GM23248 (cell line): ENCODE measurements at regions not wholly inside any gene's neighbourhood (a gene's known extent, or its start where the extent isn't known, plus 50 kb on each side); places are given as distances from the start of the nearest gene placed in this dataset.

Source experiments
- DNase-seq: peaks from one replicate; pipeline ENCODE4 v3.0.0-alpha.2; 2015
- H2AFZ ChIP-seq: fragments of 200-600 bp; sonication (generic); 2 replicates; pipeline ENCODE4 v1.6.1; 2016; ENCODE audit warnings: antibody characterized with exemption
- H3F3A ChIP-seq: fragments of 200-600 bp; sonication (generic); 2 replicates; pipeline ENCODE4 v1.6.1; 2016; ENCODE audit warnings: mild to moderate bottlenecking, antibody characterized with exemption, mixed run types; ENCODE audit not compliant: insufficient read depth
- H3K27ac ChIP-seq: fragments of 200-600 bp; sonication (generic); 2 replicates; pipeline ENCODE4 v1.5.1; 2016; ENCODE audit warnings: mild to moderate bottlenecking
- H3K27me3 ChIP-seq: fragments of 200-600 bp; sonication (generic); replicated peaks from 2 replicates; pipeline ENCODE4 v1.6.1; 2016; ENCODE audit warnings: mild to moderate bottlenecking; ENCODE audit not compliant: insufficient read depth
- H3K36me3 ChIP-seq: fragments of 200-600 bp; sonication (generic); 2 replicates; pipeline ENCODE4 v1.6.1; 2016; ENCODE audit warnings: low read depth, mild to moderate bottlenecking
- H3K4me1 ChIP-seq: fragments of 200-600 bp; sonication (generic); 2 replicates; pipeline ENCODE4 v1.6.1; 2016; ENCODE audit warnings: mild to moderate bottlenecking; ENCODE audit not compliant: insufficient read depth
- H3K4me2 ChIP-seq: fragments of 200-600 bp; sonication (generic); one replicate; pipeline ENCODE4 v1.6.1; 2016; ENCODE audit warnings: mild to moderate bottlenecking; ENCODE audit not compliant: unreplicated experiment
- H3K4me3 ChIP-seq: fragments of 200-600 bp; sonication (generic); 2 replicates; pipeline ENCODE4 v1.5.1; 2016; ENCODE audit warnings: mild to moderate bottlenecking
- H3K79me2 ChIP-seq: fragments of 200-600 bp; sonication (generic); 2 replicates; pipeline ENCODE4 v1.6.1; 2016; ENCODE audit warnings: mild to moderate bottlenecking; ENCODE audit not compliant: insufficient read depth
- H3K9ac ChIP-seq: fragments of 200-600 bp; sonication (generic); 2 replicates; pipeline ENCODE4 v1.6.1; 2016; ENCODE audit warnings: mild to moderate bottlenecking
- H3K9me2 ChIP-seq: fragments of 200-600 bp; sonication (generic); 2 replicates; pipeline ENCODE4 v1.6.1; 2016; ENCODE audit warnings: mixed run types, mild to moderate bottlenecking, moderate library complexity; ENCODE audit not compliant: insufficient read depth
- H3K9me3 ChIP-seq: fragments of 200-600 bp; sonication (generic); one replicate; pipeline ENCODE4 v1.6.1; 2017; ENCODE audit warnings: low read depth
- H4K20me1 ChIP-seq: fragments of 200-600 bp; sonication (generic); 2 replicates; pipeline ENCODE4 v1.6.0; 2016; ENCODE audit not compliant: insufficient read depth
- EZH2 ChIP-seq: fragments of 200-600 bp; sonication (generic); IDR thresholded peaks from 2 replicates; pipeline ENCODE4 v1.6.1; 2018; ENCODE audit warnings: antibody characterized with exemption, mild to moderate bottlenecking; ENCODE audit not compliant: insufficient read depth, poor library complexity, severe bottlenecking
- EZH2phosphoT487 ChIP-seq: fragments of 200-600 bp; sonication (generic); IDR thresholded peaks from 2 replicates; pipeline ENCODE4 v1.6.1; 2018; ENCODE audit warnings: antibody characterized with exemption, moderate library complexity, mild to moderate bottlenecking, low read depth; ENCODE audit not compliant: insufficient read depth
- WGBS, 2 experiments: methylation state at CpG; one replicate each; pipeline ENCODE4 v1.1.6; 2015 to 2017; ENCODE audit warnings: low lambda C conversion rate in 2 of 2, low coverage in 1 of 2; ENCODE audit errors: missing lambda C conversion rate in 2 of 2; 5-methylcytosine and 5-hydroxymethylcytosine counted together
- in situ Hi-C: fragments of 300-500 bp; cut with MboI; formaldehyde crosslinking; loops from 2 replicates; pipeline ENCODE4 v1.15.0; 2020

GRCh38 chr13:79662882-79663281 lies 181.9 kb downstream of the NDFIP2 start:
- Histone ChIP-seq H3K27me3 (peaks cover 19% of the 10 kb centered on the region; the same call in 1 of the 2 replicates), H3K4me3 (no peak overlapping the region), H3F3A (no peaks in the 10 kb centered on the region), H3K27ac (no peak overlapping the region), H3K4me1 (no peaks in the 10 kb centered on the region), H2AFZ (no peak overlapping the region), H3K79me2 (no peaks in the 10 kb centered on the region), H4K20me1 (no peaks in the 10 kb centered on the region), H3K9me2 (no peaks in the 10 kb centered on the region), H3K36me3 (no peaks in the 10 kb centered on the region), H3K9ac (no peak overlapping the region), H3K4me2 (no peak overlapping the region), H3K9me3 (no peaks in the 10 kb centered on the region)
- 60 to 65% methylated on average over 3 of the region's 3 CpGs for WGBS, 2 experiments
- in situ Hi-C loops = no loop called here
- no peak for DNase-seq
- TF ChIP-seq EZH2 (no peak), EZH2phosphoT487 (no peak)

DNA sequence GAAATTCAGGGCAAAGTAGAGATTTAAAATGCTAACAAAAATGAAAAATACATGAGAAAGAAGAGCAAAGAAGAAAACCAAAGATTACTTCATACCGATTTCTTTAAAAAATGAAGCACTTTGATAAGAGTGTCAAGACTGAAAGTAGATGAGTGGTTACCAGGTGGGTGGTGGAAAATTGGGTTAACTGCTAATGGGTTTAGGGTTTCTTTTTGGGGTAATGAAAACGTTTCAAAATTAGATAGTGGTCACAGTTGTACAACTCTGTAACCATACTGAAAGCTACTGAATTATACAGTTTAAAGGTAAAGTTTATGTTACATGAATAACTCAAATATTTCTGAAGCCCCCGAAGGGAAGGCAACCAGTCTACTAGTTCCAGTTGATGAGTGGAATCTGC lies 179.4 kb downstream of the NDFIP2 start:
- Histone ChIP-seq H3K9ac (no peak overlapping the region), H3K4me3 (no peak overlapping the region), H3K27ac (no peak overlapping the region), H4K20me1 (no peaks in the 10 kb centered on the region), H3K4me1 (no peaks in the 10 kb centered on the region), H3K9me2 (no peaks in the 10 kb centered on the region), H3F3A (no peaks in the 10 kb centered on the region), H3K4me2 (no peak overlapping the region), H2AFZ (no peak overlapping the region), H3K9me3 (no peaks in the 10 kb centered on the region), H3K27me3 (peaks cover 22% of the 10 kb centered on the region), H3K36me3 (no peaks in the 10 kb centered on the region), H3K79me2 (no peaks in the 10 kb centered on the region)
- TF ChIP-seq EZH2 = no peak
- no peak for TF ChIP-seq EZH2phosphoT487
- WGBS, 2 experiments = 55 to 58% methylated on average over 3 of the region's 3 CpGs
- no peak for DNase-seq
- in situ Hi-C loops = no loop called here

DNA sequence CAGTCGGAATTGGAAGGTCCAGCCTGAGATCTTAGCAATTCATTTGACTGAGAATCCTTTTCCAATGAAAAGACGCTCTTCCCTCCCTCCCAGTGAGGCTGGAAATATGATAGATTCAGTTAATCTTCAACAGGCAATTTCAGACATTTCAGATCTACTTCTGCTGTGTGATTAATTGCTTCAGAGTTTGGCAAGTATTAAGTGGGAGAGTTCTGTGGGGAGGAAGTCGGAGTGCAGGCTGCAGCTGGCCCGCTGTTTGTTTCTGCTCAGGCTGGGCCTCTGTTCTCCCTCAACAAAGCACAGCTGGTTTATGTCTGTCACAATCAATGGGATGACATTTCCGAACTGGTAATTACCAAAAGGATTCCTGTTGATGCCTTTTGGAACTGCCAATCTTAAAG lies 178.2 kb downstream of the NDFIP2 start:
- H3K4me2 ChIP-seq = no peak overlapping the region
- no peak for TF ChIP-seq EZH2
- TF ChIP-seq EZH2phosphoT487 = no peak
- no peaks in the 10 kb centered on the region for H3F3A ChIP-seq
- H3K9me3 ChIP-seq = no peaks in the 10 kb centered on the region
- H3K79me2 ChIP-seq = no peaks in the 10 kb centered on the region
- H3K27ac ChIP-seq = no peak overlapping the region
- WGBS, 2 experiments = 3 to 6% methylated on average over 5 of the region's 5 CpGs
- H2AFZ ChIP-seq = no peak overlapping the region
- H3K36me3 ChIP-seq = no peaks in the 10 kb centered on the region
- no peaks in the 10 kb centered on the region for H3K4me1 ChIP-seq
- no peaks in the 10 kb centered on the region for H3K9me2 ChIP-seq
- H3K4me3 ChIP-seq = no peak overlapping the region
- H3K9ac ChIP-seq = no peak overlapping the region
- H3K27me3 ChIP-seq = peaks cover 22% of the 10 kb centered on the region
- no peaks in the 10 kb centered on the region for H4K20me1 ChIP-seq
- in situ Hi-C loops = no loop called here
- no peak for DNase-seq

DNA sequence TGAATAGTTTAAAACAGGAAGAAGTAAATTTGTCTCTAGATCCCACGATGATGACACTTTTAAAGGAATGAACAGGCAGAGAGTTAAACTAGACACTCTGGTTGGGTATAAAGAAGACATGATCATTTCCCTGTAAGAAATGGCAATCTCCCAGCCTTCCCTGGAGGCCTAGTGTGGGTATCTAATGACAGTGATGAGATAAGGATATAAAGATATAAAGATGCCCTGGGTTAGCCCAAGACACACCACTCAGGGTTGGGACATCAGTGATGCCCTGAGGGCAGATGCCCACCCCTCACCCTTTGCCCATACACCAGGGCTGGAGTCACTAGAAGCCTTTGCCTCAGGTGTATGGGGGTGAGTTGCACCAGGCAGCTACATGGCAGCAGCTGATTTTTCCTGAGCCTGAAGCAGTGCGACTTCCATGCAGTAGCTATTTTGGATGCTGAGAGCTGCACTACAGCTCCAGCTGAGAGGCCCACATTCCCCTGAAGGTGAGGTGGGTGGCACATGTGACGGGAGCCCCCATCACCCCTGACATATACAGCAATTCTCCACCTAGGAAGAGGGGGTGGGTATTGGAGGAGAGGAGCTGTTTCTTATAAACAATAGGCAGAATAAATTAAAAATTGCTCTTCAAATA lies 177.5 kb downstream of the NDFIP2 start:
- H3K27ac ChIP-seq = no peak overlapping the region
- peaks cover 22% of the 10 kb centered on the region for H3K27me3 ChIP-seq
- H3K4me2 ChIP-seq = no peak overlapping the region
- TF ChIP-seq EZH2phosphoT487 (no peak), EZH2 (no peak)
- no peaks in the 10 kb centered on the region for H4K20me1 ChIP-seq
- no peak for DNase-seq
- H3K4me3 ChIP-seq = no peak overlapping the region
- H3K79me2 ChIP-seq = no peaks in the 10 kb centered on the region
- H3K9me3 ChIP-seq = no peaks in the 10 kb centered on the region
- H3F3A ChIP-seq = no peaks in the 10 kb centered on the region
- H3K9ac ChIP-seq = no peak overlapping the region
- in situ Hi-C loops = no loop called here
- no peaks in the 10 kb centered on the region for H3K36me3 ChIP-seq
- WGBS, 2 experiments = 35 to 43% methylated on average over 3 of the region's 3 CpGs
- H2AFZ ChIP-seq = no peak overlapping the region
- no peaks in the 10 kb centered on the region for H3K9me2 ChIP-seq
- H3K4me1 ChIP-seq = no peaks in the 10 kb centered on the region

DNA sequence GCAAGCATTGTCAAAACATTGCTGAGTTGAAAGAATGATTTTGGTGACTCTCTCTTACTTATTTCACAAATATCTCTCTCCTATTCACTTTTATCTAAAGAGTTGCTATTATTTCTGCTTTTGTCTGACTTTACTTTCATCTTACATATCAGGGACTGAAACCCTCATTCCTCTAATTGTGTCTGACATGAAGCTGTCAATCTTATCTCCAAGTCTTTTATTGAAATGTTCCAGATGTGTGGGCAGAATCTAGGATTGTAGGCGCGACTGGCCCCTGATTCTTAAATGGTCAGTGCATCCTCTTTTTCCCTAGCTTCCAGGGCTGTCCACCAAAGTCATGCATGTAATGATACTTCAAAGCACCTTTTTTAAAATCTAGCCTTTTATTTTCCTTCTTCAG lies 174.6 kb downstream of the NDFIP2 start:
- H3K27ac ChIP-seq = no peak overlapping the region
- in situ Hi-C loops = no loop called here

More for the DNA sequence above, 174.6 kb downstream of the NDFIP2 start:
- DNase-seq = no peak
- no peaks in the 10 kb centered on the region for H3F3A ChIP-seq
- no peak for TF ChIP-seq EZH2phosphoT487
- no peak for TF ChIP-seq EZH2
- H3K9me3 ChIP-seq = no peaks in the 10 kb centered on the region
- H4K20me1 ChIP-seq = no peaks in the 10 kb centered on the region
- H3K27me3 ChIP-seq = peaks cover 7% of the 10 kb centered on the region; the same call in 1 of the 2 replicates
- 90 to 98% methylated on average over 2 of the region's 2 CpGs for WGBS, 2 experiments
- no peak overlapping the region for H3K4me2 ChIP-seq
- no peaks in the 10 kb centered on the region for H3K9me2 ChIP-seq
- no peaks in the 10 kb centered on the region for H3K4me1 ChIP-seq
- no peak overlapping the region for H2AFZ ChIP-seq
- H3K79me2 ChIP-seq = no peaks in the 10 kb centered on the region
- H3K36me3 ChIP-seq = no peaks in the 10 kb centered on the region
- no peak overlapping the region for H3K4me3 ChIP-seq
- H3K9ac ChIP-seq = no peak overlapping the region
